ENCODE measurements at regions not wholly inside any gene's neighbourhood (a gene's known extent, or its start where the extent isn't known, plus 50 kb on each side); places are given as distances from the start of the nearest gene placed in this dataset.

GRCh38 chr6:74872754-74873476 is 332.9 kb downstream of the COL12A1 start:
- Mint-ChIP-seq H3K27ac (no peak overlapping the region), H3K27me3 (no peaks in the 10 kb centered on the region), H3K9me3 (peaks cover 0 to 21% (median 7%) of the 10 kb centered on the region in 11 donors), H3K4me3 (no peak overlapping the region), H3K36me3 (peaks cover 0 to 5% (median 0%) of the 10 kb centered on the region in 5 donors), H3K4me1 (no peaks in the 10 kb centered on the region)
- Histone ChIP-seq H3K4me1 (ENCODE audit: control insufficient read depth in 2 of 2, insufficient read depth in 2 of 2, low read length in 2 of 2) (no peaks in the 10 kb centered on the region), H3K27me3 (ENCODE audit: control insufficient read depth in 2 of 2, insufficient read depth in 2 of 2, low read length in 2 of 2) (no peaks in the 10 kb centered on the region), H3K36me3 (ENCODE audit: control insufficient read depth in 2 of 3, insufficient read depth in 3 of 3, low read length in 3 of 3) (no peaks in the 10 kb centered on the region), H3K9me3 (ENCODE audit: control insufficient read depth in 2 of 3, low read length in 3 of 3) (no peaks in the 10 kb centered on the region), H3K27ac (ENCODE audit: low read depth, low read length) (no peak overlapping the region), H3K4me3 (ENCODE audit: low read length) (no peak overlapping the region)
- no peak for DNase-seq
- ChIA-PET POLR2A (no interaction called here), CTCF (no interaction called here)
- intact Hi-C loops (cut with micrococcal nuclease) = no loop called here
- no peak for ATAC-seq

DNA sequence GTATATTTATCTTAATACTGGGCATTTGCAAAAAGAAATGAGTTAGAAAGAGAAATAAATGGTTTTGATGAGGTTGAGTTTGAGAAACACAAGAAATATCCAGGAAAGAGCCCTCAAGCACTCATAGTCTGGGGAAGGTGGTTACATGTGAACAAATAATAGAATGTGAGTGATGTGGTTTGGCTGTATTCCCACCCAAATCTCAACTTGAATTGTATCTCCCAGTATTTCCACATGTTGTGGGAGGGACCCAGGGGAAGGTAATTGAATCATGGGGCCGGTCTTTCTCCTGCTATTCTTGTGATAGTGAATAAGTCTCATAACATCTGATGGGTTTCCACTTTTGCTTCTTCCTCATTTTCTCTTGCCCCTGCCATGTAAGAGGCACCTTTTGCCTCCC is 334.1 kb downstream of the COL12A1 start:
- Mint-ChIP-seq H3K4me3 (no peak overlapping the region), H3K36me3 (peaks cover 0 to 5% (median 0%) of the 10 kb centered on the region in 5 donors), H3K9me3 (peaks cover 0 to 20% (median 7%) of the 10 kb centered on the region in 11 donors), H3K27ac (no peak overlapping the region), H3K27me3 (no peaks in the 10 kb centered on the region), H3K4me1 (no peaks in the 10 kb centered on the region)
- H3K27me3 ChIP-seq (ENCODE audit: control insufficient read depth in 2 of 2, insufficient read depth in 2 of 2, low read length in 2 of 2) = no peaks in the 10 kb centered on the region
- no peak for ATAC-seq
- ChIA-PET POLR2A (no interaction called here), CTCF (no interaction called here)
- no peaks in the 10 kb centered on the region for H3K36me3 ChIP-seq (ENCODE audit: control insufficient read depth in 2 of 3, insufficient read depth in 3 of 3, low read length in 3 of 3)
- H3K9me3 ChIP-seq (ENCODE audit: control insufficient read depth in 2 of 3, low read length in 3 of 3) = no peaks in the 10 kb centered on the region
- no peak overlapping the region for H3K4me3 ChIP-seq (ENCODE audit: low read length)
- DNase-seq = no peak
- intact Hi-C loops (cut with micrococcal nuclease) = no loop called here
- H3K27ac ChIP-seq (ENCODE audit: low read depth, low read length) = no peak overlapping the region
- H3K4me1 ChIP-seq (ENCODE audit: control insufficient read depth in 2 of 2, insufficient read depth in 2 of 2, low read length in 2 of 2) = no peaks in the 10 kb centered on the region

- ATAC-seq (no peak), DNase-seq (no peak)
- Mint-ChIP-seq H3K4me3 (no peak overlapping the region), H3K36me3 (peaks cover 0 to 5% (median 0%) of the 10 kb centered on the region in 5 donors), H3K9me3 (peaks cover 0 to 18% (median 6%) of the 10 kb centered on the region in 11 donors), H3K27me3 (no peaks in the 10 kb centered on the region), H3K4me1 (no peaks in the 10 kb centered on the region), H3K27ac (no peak overlapping the region)
- Histone ChIP-seq H3K27ac (ENCODE audit: low read depth, low read length) (no peak overlapping the region), H3K4me1 (ENCODE audit: control insufficient read depth in 2 of 2, insufficient read depth in 2 of 2, low read length in 2 of 2) (no peaks in the 10 kb centered on the region), H3K9me3 (ENCODE audit: control insufficient read depth in 2 of 3, low read length in 3 of 3) (no peaks in the 10 kb centered on the region), H3K4me3 (ENCODE audit: low read length) (no peak overlapping the region), H3K27me3 (ENCODE audit: control insufficient read depth in 2 of 2, insufficient read depth in 2 of 2, low read length in 2 of 2) (no peaks in the 10 kb centered on the region), H3K36me3 (ENCODE audit: control insufficient read depth in 2 of 3, insufficient read depth in 3 of 3, low read length in 3 of 3) (no peaks in the 10 kb centered on the region)
- POLR2A ChIA-PET = no interaction called here
- CTCF ChIA-PET = no interaction called here
- intact Hi-C loops (cut with micrococcal nuclease) = no loop called here
Observed at GRCh38 chr6:74870403-74870802, 335.4 kb downstream of the COL12A1 start.

- Histone ChIP-seq H3K36me3 (ENCODE audit: control insufficient read depth in 2 of 3, insufficient read depth in 3 of 3, low read length in 3 of 3) (no peaks in the 10 kb centered on the region), H3K4me1 (ENCODE audit: control insufficient read depth in 2 of 2, insufficient read depth in 2 of 2, low read length in 2 of 2) (no peaks in the 10 kb centered on the region), H3K27me3 (ENCODE audit: control insufficient read depth in 2 of 2, insufficient read depth in 2 of 2, low read length in 2 of 2) (no peaks in the 10 kb centered on the region), H3K27ac (ENCODE audit: low read depth, low read length) (no peak overlapping the region), H3K9me3 (ENCODE audit: control insufficient read depth in 2 of 3, low read length in 3 of 3) (no peaks in the 10 kb centered on the region), H3K4me3 (ENCODE audit: low read length) (no peak overlapping the region)
- no peak for ATAC-seq
- no peaks in the 10 kb centered on the region for H3K27me3 Mint-ChIP-seq
- ChIA-PET CTCF (no interaction called here), POLR2A (no interaction called here)
- intact Hi-C loops (cut with micrococcal nuclease) = no loop called here
- DNase-seq = no peak
- peaks cover 0 to 5% (median 0%) of the 10 kb centered on the region in 5 donors for H3K36me3 Mint-ChIP-seq
- no peaks in the 10 kb centered on the region for H3K4me1 Mint-ChIP-seq
- H3K27ac Mint-ChIP-seq = no peak overlapping the region
- no peak overlapping the region for H3K4me3 Mint-ChIP-seq
- peaks cover 0 to 17% (median 6%) of the 10 kb centered on the region in 11 donors for H3K9me3 Mint-ChIP-seq
Observed at GRCh38 chr6:74867291-74867690, 338.6 kb downstream of the COL12A1 start.

- peaks cover 0 to 7% (median 0%) of the 10 kb centered on the region in 11 donors for H3K9me3 Mint-ChIP-seq
Observed at GRCh38 chr6:74863968-74864367, 341.9 kb downstream of the COL12A1 start.

DNA sequence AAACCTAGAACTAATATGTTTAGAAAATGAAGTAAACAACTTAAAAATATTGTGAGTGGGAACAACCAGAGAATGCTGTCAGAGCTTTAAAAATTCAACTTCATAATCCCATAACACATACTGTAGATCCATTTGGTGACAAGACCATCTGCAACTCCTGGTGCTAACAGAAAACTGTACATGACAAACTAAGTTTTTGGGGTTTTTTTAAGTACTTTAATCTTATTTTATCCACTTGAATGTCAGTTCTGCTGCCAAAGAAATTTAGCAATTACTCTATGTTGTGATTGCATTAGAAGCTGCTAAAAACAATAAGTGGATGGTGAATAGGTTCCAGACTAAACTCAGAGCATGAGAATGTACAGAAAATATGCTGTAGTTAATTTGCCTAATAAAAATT is 345.4 kb downstream of the COL12A1 start:
- Mint-ChIP-seq H3K36me3 (no peaks in the 10 kb centered on the region), H3K9me3 (peaks cover 0 to 7% (median 0%) of the 10 kb centered on the region in 11 donors), H3K4me3 (no peak overlapping the region), H3K27ac (no peak overlapping the region), H3K4me1 (no peaks in the 10 kb centered on the region), H3K27me3 (no peaks in the 10 kb centered on the region)
- POLR2A ChIA-PET = no interaction called here
- DNase-seq = no peak
- Histone ChIP-seq H3K27me3 (ENCODE audit: control insufficient read depth in 2 of 2, insufficient read depth in 2 of 2, low read length in 2 of 2) (no peaks in the 10 kb centered on the region), H3K27ac (ENCODE audit: low read depth, low read length) (no peak overlapping the region), H3K4me3 (ENCODE audit: low read length) (no peak overlapping the region), H3K9me3 (ENCODE audit: control insufficient read depth in 2 of 3, low read length in 3 of 3) (no peaks in the 10 kb centered on the region), H3K4me1 (ENCODE audit: control insufficient read depth in 2 of 2, insufficient read depth in 2 of 2, low read length in 2 of 2) (no peaks in the 10 kb centered on the region), H3K36me3 (ENCODE audit: control insufficient read depth in 2 of 3, insufficient read depth in 3 of 3, low read length in 3 of 3) (no peaks in the 10 kb centered on the region)
- ATAC-seq = no peak
- intact Hi-C loops (cut with micrococcal nuclease) = no loop called here
- CTCF ChIA-PET = no interaction called here

More at GRCh38 chr6:74863968-74864367, 341.9 kb downstream of the COL12A1 start:
- no peak for DNase-seq
- Mint-ChIP-seq H3K4me1 (no peaks in the 10 kb centered on the region), H3K4me3 (no peak overlapping the region), H3K27ac (no peak overlapping the region), H3K27me3 (no peaks in the 10 kb centered on the region), H3K36me3 (no peaks in the 10 kb centered on the region)
- no peaks in the 10 kb centered on the region for H3K36me3 ChIP-seq (ENCODE audit: control insufficient read depth in 2 of 3, insufficient read depth in 3 of 3, low read length in 3 of 3)
- no peak overlapping the region for H3K27ac ChIP-seq (ENCODE audit: low read depth, low read length)
- no peaks in the 10 kb centered on the region for H3K9me3 ChIP-seq (ENCODE audit: control insufficient read depth in 2 of 3, low read length in 3 of 3)
- ChIA-PET CTCF (no interaction called here), POLR2A (no interaction called here)
- ATAC-seq = no peak
- intact Hi-C loops (cut with micrococcal nuclease) = no loop called here
- no peak overlapping the region for H3K4me3 ChIP-seq (ENCODE audit: low read length)
- no peaks in the 10 kb centered on the region for H3K27me3 ChIP-seq (ENCODE audit: control insufficient read depth in 2 of 2, insufficient read depth in 2 of 2, low read length in 2 of 2)
- H3K4me1 ChIP-seq (ENCODE audit: control insufficient read depth in 2 of 2, insufficient read depth in 2 of 2, low read length in 2 of 2) = no peaks in the 10 kb centered on the region

GRCh38 chr6:74857157-74857556 is 348.7 kb downstream of the COL12A1 start:
- Mint-ChIP-seq H3K4me3 (no peak overlapping the region), H3K36me3 (no peaks in the 10 kb centered on the region), H3K9me3 (peaks cover 0 to 3% (median 0%) of the 10 kb centered on the region in 11 donors), H3K4me1 (no peaks in the 10 kb centered on the region), H3K27me3 (no peaks in the 10 kb centered on the region), H3K27ac (no peak overlapping the region)
- no peaks in the 10 kb centered on the region for H3K27me3 ChIP-seq (ENCODE audit: control insufficient read depth in 2 of 2, insufficient read depth in 2 of 2, low read length in 2 of 2)
- no peak overlapping the region for H3K4me3 ChIP-seq (ENCODE audit: low read length)
- no peaks in the 10 kb centered on the region for H3K4me1 ChIP-seq (ENCODE audit: control insufficient read depth in 2 of 2, insufficient read depth in 2 of 2, low read length in 2 of 2)
- ChIA-PET CTCF (no interaction called here), POLR2A (no interaction called here)
- no peaks in the 10 kb centered on the region for H3K36me3 ChIP-seq (ENCODE audit: control insufficient read depth in 2 of 3, insufficient read depth in 3 of 3, low read length in 3 of 3)
- no peaks in the 10 kb centered on the region for H3K9me3 ChIP-seq (ENCODE audit: control insufficient read depth in 2 of 3, low read length in 3 of 3)
- intact Hi-C loops (cut with micrococcal nuclease) = no loop called here
- no peak for DNase-seq
- no peak overlapping the region for H3K27ac ChIP-seq (ENCODE audit: low read depth, low read length)
- ATAC-seq = no peak

Data from naive thymus-derived CD4-positive, alpha-beta T cell (primary cell).